Gastrocnemius medialis (tissue), 4 donors: ENCODE measurements at regions not wholly inside any gene's neighbourhood (a gene's known extent, or its start where the extent isn't known, plus 50 kb on each side); places are given as distances from the start of the nearest gene placed in this dataset.
"Not testable (repeated sequence)": the region's sequence is repeated elsewhere in the genome, so short reads cannot be mapped to it uniquely, and the experiment has no call there.

Source experiments
- POLR2A ChIP-seq, 2 donors: fragments of 450-650 bp; IDR thresholded peaks; one replicate each; pipeline ENCODE4 v1.6.1; 2017; ENCODE audit warnings: antibody characterized with exemption in 2 of 2, mild to moderate bottlenecking in 2 of 2, moderate library complexity in 2 of 2
- TF ChIP-seq, protein P1 (sequence below), 5 experiments: fragments of 450-650 bp in 3 of 5; fragments of 200-600 bp in 2 of 5; sonication (generic) in 2 of 5; IDR thresholded peaks in 4 of 5; conservative IDR thresholded peaks in 1 of 5; 1 replicate in 4 of 5; 2 replicates in 1 of 5; pipeline ENCODE4 v1.5.1; 2016 to 2019; ENCODE audit warnings: antibody characterized with exemption in 5 of 5, mild to moderate bottlenecking in 3 of 5, moderate library complexity in 3 of 5

- TF ChIP-seq, protein P1, sequence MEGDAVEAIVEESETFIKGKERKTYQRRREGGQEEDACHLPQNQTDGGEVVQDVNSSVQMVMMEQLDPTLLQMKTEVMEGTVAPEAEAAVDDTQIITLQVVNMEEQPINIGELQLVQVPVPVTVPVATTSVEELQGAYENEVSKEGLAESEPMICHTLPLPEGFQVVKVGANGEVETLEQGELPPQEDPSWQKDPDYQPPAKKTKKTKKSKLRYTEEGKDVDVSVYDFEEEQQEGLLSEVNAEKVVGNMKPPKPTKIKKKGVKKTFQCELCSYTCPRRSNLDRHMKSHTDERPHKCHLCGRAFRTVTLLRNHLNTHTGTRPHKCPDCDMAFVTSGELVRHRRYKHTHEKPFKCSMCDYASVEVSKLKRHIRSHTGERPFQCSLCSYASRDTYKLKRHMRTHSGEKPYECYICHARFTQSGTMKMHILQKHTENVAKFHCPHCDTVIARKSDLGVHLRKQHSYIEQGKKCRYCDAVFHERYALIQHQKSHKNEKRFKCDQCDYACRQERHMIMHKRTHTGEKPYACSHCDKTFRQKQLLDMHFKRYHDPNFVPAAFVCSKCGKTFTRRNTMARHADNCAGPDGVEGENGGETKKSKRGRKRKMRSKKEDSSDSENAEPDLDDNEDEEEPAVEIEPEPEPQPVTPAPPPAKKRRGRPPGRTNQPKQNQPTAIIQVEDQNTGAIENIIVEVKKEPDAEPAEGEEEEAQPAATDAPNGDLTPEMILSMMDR (IDR thresholded peaks at IDR 0.05 in 4 of 5, conservative IDR thresholded peaks at IDR 0.05 in 1 of 5): not testable (repeated sequence)
- TF ChIP-seq POLR2A (IDR thresholded peaks at IDR 0.05): not testable (repeated sequence)
These were observed 377.4 kb upstream of the PRR20A start for GRCh38 chr13:56763333-56763732.
